ENCODE measurements at regions not wholly inside any gene's neighbourhood (a gene's known extent, or its start where the extent isn't known, plus 50 kb on each side); places are given as distances from the start of the nearest gene placed in this dataset.

DNA sequence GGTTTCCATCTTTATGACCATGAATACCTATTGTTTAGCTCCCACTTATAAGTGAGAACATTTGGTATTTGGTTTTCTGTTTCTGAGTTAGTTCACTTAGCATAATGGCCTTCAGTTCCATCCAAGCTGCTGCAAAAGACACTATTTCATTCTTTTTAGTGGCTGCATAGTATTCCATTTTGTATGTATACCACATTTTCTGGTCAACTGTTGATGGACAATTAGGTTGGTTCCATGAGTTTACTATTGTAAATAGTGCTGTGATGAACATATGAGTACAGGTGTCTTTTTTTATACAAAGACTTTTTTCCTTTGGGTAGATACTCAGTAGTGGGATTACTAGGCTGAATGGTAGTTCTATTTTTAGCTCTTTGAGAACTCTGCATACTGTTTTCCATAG lies 87.8 kb upstream of the GOT2 start:
- Histone ChIP-seq H3K36me3 (ENCODE audit: insufficient read depth) (no peaks in the 10 kb centered on the region), H3K4me3 (no peak overlapping the region), H3K27ac (ENCODE audit: low read depth) (no peak overlapping the region), H2AFZ (no peak overlapping the region), H3K27me3 (ENCODE audit: insufficient read depth) (no peaks in the 10 kb centered on the region), H3K79me2 (replicated peaks; ENCODE audit: insufficient read depth) (no peaks in the 10 kb centered on the region), H3K4me2 (no peak overlapping the region), H3K4me1 (ENCODE audit: insufficient read depth) (no peaks in the 10 kb centered on the region; the same call in 1 of the 2 replicates), H4K20me1 (replicated peaks; ENCODE audit: insufficient read depth) (no peaks in the 10 kb centered on the region), H3F3A (replicated peaks; ENCODE audit: low read depth) (no peaks in the 10 kb centered on the region), H3K9me2 (ENCODE audit: insufficient read depth) (0 out of 2 replicates have a peak, but pooled peaks cover 3% of the 10 kb centered on the region)
- no peak for DNase-seq (ENCODE audit: low spot score)
- no peak overlapping the region for H3K27ac Mint-ChIP-seq
- no peak overlapping the region for H3K4me3 Mint-ChIP-seq
- H3K36me3 Mint-ChIP-seq (ENCODE audit: low read depth) = peaks cover 10% of the 10 kb centered on the region; the same call in 1 of the 3 replicates
- H3K4me1 Mint-ChIP-seq = no peaks in the 10 kb centered on the region
- no peaks in the 10 kb centered on the region for H3K27me3 Mint-ChIP-seq (ENCODE audit: insufficient read depth, low read depth, poor library complexity)
- ATAC-seq = no peak
- peaks cover 25% of the 10 kb centered on the region for H3K9me3 Mint-ChIP-seq
- TF ChIP-seq, protein P1, sequence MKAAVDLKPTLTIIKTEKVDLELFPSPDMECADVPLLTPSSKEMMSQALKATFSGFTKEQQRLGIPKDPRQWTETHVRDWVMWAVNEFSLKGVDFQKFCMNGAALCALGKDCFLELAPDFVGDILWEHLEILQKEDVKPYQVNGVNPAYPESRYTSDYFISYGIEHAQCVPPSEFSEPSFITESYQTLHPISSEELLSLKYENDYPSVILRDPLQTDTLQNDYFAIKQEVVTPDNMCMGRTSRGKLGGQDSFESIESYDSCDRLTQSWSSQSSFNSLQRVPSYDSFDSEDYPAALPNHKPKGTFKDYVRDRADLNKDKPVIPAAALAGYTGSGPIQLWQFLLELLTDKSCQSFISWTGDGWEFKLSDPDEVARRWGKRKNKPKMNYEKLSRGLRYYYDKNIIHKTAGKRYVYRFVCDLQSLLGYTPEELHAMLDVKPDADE (IDR thresholded peaks at IDR 0.05) = no peak
- TF ChIP-seq NANOG (IDR thresholded peaks at IDR 0.05; ENCODE audit: borderline replicate concordance) (no peak), CTCF (conservative IDR thresholded peaks at IDR 0.05; ENCODE audit: low read depth in 2 of 2) (no peak), ZNF114 (CRISPR knock-in tag; IDR thresholded peaks at IDR 0.05) (no peak), EZH2 (IDR thresholded peaks at IDR 0.05; ENCODE audit: low read depth, unreplicated experiment) (no peak), ZNF462 (CRISPR knock-in tag; IDR thresholded peaks at IDR 0.05) (no peak)
- TF ChIP-seq, protein P2, sequence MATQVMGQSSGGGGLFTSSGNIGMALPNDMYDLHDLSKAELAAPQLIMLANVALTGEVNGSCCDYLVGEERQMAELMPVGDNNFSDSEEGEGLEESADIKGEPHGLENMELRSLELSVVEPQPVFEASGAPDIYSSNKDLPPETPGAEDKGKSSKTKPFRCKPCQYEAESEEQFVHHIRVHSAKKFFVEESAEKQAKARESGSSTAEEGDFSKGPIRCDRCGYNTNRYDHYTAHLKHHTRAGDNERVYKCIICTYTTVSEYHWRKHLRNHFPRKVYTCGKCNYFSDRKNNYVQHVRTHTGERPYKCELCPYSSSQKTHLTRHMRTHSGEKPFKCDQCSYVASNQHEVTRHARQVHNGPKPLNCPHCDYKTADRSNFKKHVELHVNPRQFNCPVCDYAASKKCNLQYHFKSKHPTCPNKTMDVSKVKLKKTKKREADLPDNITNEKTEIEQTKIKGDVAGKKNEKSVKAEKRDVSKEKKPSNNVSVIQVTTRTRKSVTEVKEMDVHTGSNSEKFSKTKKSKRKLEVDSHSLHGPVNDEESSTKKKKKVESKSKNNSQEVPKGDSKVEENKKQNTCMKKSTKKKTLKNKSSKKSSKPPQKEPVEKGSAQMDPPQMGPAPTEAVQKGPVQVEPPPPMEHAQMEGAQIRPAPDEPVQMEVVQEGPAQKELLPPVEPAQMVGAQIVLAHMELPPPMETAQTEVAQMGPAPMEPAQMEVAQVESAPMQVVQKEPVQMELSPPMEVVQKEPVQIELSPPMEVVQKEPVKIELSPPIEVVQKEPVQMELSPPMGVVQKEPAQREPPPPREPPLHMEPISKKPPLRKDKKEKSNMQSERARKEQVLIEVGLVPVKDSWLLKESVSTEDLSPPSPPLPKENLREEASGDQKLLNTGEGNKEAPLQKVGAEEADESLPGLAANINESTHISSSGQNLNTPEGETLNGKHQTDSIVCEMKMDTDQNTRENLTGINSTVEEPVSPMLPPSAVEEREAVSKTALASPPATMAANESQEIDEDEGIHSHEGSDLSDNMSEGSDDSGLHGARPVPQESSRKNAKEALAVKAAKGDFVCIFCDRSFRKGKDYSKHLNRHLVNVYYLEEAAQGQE (IDR thresholded peaks at IDR 0.05; ENCODE audit: unreplicated experiment) = no peak
